ENCODE measurements at regions not wholly inside any gene's neighbourhood (a gene's known extent, or its start where the extent isn't known, plus 50 kb on each side); places are given as distances from the start of the nearest gene placed in this dataset.
A peak's percentile ranks its signal among the peaks of the same experiment; 100 is the strongest.
"Not testable (repeated sequence)": the region's sequence is repeated elsewhere in the genome, so short reads cannot be mapped to it uniquely, and the experiment has no call there.

DNA sequence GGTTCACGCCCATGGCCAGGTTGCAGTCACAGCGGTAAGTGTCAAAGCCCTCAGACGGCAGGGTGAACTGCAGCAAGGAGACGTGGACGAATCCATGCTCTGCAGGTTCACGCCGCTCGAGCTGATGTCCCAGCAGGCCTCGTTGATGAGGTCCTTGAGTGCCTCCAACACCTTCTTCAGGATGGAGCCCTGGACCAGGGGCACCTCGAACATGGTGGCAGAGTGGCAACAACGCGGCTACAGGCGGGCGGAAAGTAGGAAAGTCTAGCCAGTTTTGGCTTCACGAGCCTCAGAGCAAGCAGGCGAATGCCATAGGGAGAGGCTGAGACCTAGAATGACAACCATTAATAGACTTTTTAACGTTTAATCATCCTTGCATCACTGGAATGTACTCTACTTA is 485.9 kb downstream of the ZNF674 start:
- no peak for FAIRE-seq
- no peak for DNase-seq (ENCODE audit: insufficient read length, low spot score)
- TF ChIP-seq POLR2A (IDR thresholded peaks at IDR 0.05; ENCODE audit: low read depth, low read length), result no peak

DNA sequence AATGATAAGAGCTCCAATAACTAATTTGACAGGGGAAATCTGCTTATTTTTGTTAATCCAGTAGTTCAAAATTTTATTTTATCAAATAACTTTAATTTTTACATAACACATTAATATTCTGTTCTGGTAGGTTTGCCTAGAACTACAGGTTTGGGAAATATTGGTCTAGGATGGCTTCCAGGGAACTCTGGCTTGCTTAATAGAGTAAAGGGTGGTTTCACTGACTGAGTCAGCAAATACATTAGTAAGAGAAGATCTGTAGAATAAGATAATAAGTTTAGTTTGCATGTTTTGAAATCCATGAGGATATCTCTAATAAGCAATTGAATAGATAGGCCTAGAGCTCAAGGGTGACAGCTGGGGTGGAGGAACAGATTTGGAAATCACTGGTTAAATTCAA is 500.7 kb downstream of the ZNF674 start:
- FAIRE-seq, result no peak

GRCh38 chrX:46040001-46040400 is 505.2 kb downstream of the ZNF674 start:
- FAIRE-seq (no peak), DNase-seq (ENCODE audit: insufficient read length, low spot score) (no peak)
- no peak for TF ChIP-seq POLR2A (IDR thresholded peaks at IDR 0.05; ENCODE audit: low read depth, low read length)

More for the DNA sequence above, 500.7 kb downstream of the ZNF674 start:
- TF ChIP-seq POLR2A (IDR thresholded peaks at IDR 0.05; ENCODE audit: low read depth, low read length), result no peak
- DNase-seq (ENCODE audit: insufficient read length, low spot score), result no peak

DNA sequence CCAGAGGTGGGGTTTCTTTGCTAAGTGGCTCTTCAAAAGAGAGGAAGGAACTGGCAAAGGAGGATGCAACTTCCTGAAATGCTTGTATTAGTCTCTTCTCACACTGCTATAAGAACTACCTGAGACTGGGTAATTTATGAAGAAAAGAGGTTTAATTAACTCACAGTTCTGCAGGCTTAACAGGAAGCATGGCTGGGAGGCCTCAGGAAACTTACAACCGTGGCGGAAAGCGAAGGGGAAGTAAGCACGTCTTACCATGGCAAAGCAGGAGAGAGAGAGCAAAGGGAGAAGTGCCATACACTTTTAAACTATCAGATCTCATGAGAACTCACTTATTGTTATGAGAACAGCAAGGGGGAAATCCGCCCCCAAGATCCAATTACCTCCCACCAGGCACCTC is 505.7 kb downstream of the ZNF674 start:
- no peak for DNase-seq (ENCODE audit: insufficient read length, low spot score)
- TF ChIP-seq POLR2A (IDR thresholded peaks at IDR 0.05; ENCODE audit: low read depth, low read length), result no peak
- no peak for FAIRE-seq

- DNase-seq (ENCODE audit: insufficient read length, low spot score) (no peak), FAIRE-seq (no peak)
- no peak for TF ChIP-seq POLR2A (IDR thresholded peaks at IDR 0.05; ENCODE audit: low read depth, low read length)
Observed at GRCh38 chrX:46036508-46036907, 508.7 kb downstream of the ZNF674 start.

DNA sequence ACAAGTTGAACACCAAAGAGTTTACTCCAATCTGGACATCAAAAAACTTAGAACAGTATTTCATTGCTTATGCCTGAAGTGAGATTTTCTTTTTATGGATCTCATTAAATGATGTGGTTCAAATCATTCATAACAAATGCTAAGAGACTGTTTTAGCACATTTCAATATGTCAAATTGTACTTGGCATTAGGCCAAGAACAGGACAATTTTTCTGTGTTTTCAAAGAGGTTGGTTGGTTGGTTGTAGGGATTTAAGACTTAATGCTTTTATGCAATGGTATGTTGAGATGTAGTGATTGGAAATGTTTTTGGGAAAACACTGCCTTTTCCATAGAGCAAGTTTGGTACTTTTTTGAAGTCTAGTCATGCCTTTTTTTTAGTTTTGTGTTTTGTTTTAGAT is 510.4 kb downstream of the ZNF674 start:
- DNase-seq (ENCODE audit: insufficient read length, low spot score) (no peak), FAIRE-seq (no peak)
- no peak for TF ChIP-seq POLR2A (IDR thresholded peaks at IDR 0.05; ENCODE audit: low read depth, low read length)

GRCh38 chrX:46029777-46030176 is 515.4 kb downstream of the ZNF674 start:
- no peak for TF ChIP-seq POLR2A (IDR thresholded peaks at IDR 0.05; ENCODE audit: low read depth, low read length)
- no peak for DNase-seq (ENCODE audit: insufficient read length, low spot score)
- no peak for FAIRE-seq

DNA sequence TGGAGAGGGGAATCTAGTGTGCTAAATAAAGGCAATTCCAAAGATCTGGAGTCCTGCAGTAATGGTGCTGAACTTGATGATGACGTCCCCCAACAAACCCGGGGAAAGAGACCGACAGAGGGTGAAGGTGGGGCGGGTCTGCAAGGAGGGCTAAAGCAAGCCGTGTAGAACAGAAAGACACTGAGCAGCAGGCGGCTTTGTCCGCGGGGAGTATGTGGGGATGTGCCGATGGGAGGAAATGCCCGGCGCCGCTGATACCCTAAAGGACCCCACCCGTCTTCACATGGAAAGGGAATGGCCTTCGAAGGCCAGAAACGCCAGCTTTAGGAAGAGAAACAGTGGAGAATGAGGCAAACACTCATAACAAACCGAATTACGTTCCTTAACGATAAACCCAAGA is 528.9 kb downstream of the ZNF674 start:
- TF ChIP-seq POLR2A (IDR thresholded peaks at IDR 0.05; ENCODE audit: low read depth, low read length), result no peak
- DNase-seq (ENCODE audit: insufficient read length, low spot score) (no peak), FAIRE-seq (no peak)

DNA sequence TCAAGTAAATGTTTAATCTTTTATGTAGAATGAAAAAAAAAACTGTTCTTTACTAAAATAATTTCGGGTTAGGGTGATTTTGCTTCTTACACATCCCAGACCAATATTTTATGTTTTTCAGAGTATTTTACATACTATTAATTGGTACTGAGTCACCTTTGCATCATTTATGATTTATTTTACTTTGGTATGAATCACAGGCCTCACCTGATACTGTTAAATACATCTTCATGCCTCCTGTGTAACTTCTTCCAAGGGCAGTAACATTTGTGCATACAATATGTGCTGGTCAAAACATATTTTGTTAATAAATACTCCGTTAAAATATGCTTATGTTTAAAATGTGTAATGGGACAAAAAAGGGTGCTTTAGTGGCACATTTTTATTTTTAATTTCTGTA is 529.6 kb downstream of the ZNF674 start:
- FAIRE-seq (no peak), DNase-seq (ENCODE audit: insufficient read length, low spot score) (no peak)
- no peak for TF ChIP-seq POLR2A (IDR thresholded peaks at IDR 0.05; ENCODE audit: low read depth, low read length)

DNA sequence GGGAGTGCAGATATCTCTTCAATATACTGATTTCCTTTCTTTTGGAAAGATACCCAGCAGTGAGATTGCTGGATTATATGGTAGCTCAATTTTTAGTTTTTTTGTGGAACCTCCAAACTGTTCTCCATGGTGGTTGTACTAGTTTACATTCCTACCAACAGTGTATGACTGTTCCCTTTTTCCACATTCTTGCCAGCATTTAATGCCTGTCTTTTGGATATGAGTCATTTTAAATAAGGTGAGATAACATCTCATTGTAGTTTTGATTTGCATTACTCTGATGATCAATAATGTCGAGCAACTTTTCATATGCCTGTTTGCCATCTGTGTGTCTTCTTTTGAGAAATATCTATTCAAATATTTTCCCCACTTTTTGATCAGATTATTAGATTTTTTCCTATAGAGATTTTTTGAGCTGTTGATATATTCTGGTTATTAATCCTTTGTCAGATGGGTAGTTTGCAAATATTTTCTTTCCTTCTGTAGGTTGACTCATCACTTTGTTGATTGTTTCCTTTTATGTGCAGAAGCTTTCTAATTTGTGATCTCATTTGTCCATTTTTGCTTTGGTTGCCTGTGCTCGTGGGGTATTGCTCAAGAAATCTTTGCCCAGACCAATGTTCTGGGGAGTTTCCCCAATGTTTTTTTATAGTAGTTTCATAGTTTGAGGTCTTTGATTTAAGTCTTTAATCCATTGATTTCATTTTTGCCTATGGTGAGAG is 552.7 kb downstream of the ZNF674 start:
- FAIRE-seq (no peak), DNase-seq (ENCODE audit: insufficient read length, low spot score) (no peak)
- TF ChIP-seq POLR2A (IDR thresholded peaks at IDR 0.05; ENCODE audit: low read depth, low read length), result no peak

- DNase-seq (ENCODE audit: insufficient read length, low spot score), result peak; percentile 0
- FAIRE-seq, result no peak
- TF ChIP-seq POLR2A (IDR thresholded peaks at IDR 0.05; ENCODE audit: low read depth, low read length), result no peak
Observed at GRCh38 chrX:45986971-45987370, 558.2 kb downstream of the ZNF674 start.

DNA sequence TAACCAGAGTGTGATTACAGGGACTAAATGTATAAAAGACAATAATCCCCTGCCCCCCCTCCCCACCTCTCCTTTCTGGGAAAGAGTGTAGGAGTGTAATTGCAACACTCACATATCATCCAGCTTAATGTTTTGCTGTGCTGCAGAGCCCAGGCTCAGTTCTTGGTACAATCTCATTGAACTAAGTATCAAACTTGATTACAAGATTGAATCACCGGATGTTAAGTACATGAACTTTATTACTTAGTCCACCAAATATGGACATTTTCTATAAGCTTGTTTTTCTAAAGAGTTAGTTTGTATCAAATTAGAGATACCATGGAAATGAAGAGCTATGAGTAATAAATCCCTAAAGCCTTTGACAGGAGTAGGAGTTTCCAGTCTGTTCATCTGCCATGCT is 559.1 kb downstream of the ZNF674 start:
- FAIRE-seq (no peak), DNase-seq (ENCODE audit: insufficient read length, low spot score) (no peak)
- TF ChIP-seq POLR2A (IDR thresholded peaks at IDR 0.05; ENCODE audit: low read depth, low read length), result no peak

DNA sequence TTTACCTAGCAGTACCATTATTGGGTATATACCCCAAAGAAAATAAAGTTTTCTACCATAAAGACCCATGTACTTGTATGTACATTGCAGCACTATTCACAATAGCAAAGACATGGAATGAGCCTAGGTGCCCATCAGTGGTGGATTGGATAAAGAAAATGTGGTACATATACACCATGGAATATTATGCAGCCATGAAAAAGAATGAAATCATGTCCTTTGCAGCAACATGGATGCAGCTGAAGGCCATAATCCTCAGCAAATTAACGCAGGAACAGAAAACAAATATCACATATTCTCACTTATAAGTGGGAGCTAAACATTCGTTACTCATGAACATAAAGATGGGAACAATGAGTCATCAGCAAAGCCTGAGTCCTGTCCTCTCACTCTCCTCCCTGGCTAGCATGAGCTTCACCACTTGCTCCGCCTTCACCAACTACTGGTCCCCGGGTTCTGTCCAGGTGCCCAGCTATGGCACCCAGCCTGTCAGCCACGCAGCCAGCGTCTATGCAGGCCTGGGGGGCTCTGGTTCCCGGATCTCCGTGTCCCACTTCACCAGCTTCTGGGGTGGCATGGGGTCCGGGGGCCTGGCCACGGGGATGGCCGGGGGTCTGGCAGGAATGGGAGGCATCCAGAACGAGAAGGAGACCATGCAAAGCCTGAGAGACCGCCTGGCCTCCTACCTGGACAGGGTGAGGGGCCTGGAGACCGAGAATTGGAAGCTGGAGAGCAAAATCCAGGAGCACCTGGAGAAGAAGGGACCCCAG is 562.1 kb downstream of the ZNF674 start:
- DNase-seq (ENCODE audit: insufficient read length, low spot score); FAIRE-seq: not testable (repeated sequence)

- no peak for DNase-seq (ENCODE audit: insufficient read length, low spot score)
- no peak for TF ChIP-seq POLR2A (IDR thresholded peaks at IDR 0.05; ENCODE audit: low read depth, low read length)
- no peak for FAIRE-seq
Observed at GRCh38 chrX:45980726-45981125, 564.5 kb downstream of the ZNF674 start.

DNA sequence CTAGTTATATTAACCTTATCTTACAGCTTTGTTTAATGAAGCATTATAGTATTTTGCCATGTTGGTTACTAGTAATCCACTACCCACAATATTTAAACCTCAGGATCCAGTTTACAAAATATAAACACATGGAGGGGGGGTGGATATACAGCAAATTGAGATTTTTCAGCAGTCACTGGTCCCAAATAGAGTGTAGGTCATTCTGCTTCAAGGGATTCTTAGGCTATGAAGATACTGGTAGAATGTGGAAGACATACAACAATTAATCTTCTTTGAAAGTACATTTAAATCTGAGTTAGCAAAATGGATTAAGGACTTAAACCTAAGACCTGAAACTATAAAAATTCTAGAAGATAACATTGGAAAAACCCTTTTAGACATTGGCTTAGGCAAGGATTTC is 569.6 kb downstream of the ZNF674 start:
- FAIRE-seq, result no peak
- TF ChIP-seq POLR2A (IDR thresholded peaks at IDR 0.05; ENCODE audit: low read depth, low read length), result no peak
- DNase-seq (ENCODE audit: insufficient read length, low spot score), result no peak

All from H54 (cell line).